Liver (tissue), 3 donors: ENCODE measurements at regions not wholly inside any gene's neighbourhood (a gene's known extent, or its start where the extent isn't known, plus 50 kb on each side); places are given as distances from the start of the nearest gene placed in this dataset.

ENCODE experiments used
- CTCF ChIP-seq: fragments of 150-350 bp; IDR thresholded peaks from 2 replicates; pipeline ENCODE4 v1.5.1; 2017; ENCODE audit warnings: improper control_type of control experiment, low read depth, low read length; ENCODE audit not compliant: missing input control
- RXRA ChIP-seq, 2 donors: IDR thresholded peaks; 2 replicates each; pipeline ENCODE4 v1.6.1; 2017 to 2018; ENCODE audit warnings: antibody characterized with exemption in 2 of 2, mild to moderate bottlenecking in 1 of 2
- TAF1 ChIP-seq: conservative IDR thresholded peaks from 2 replicates; pipeline ENCODE4 v1.6.1; 2016; ENCODE audit warnings: antibody characterized with exemption, mild to moderate bottlenecking
- donor health status: healthy.
- donor health status: healthy.

GRCh38 chrX:13404364-13404763 lies 84.5 kb upstream of the ATXN3L start:
- TF ChIP-seq RXRA (IDR thresholded peaks at IDR 0.05) = no peak
- TF ChIP-seq CTCF = no peak
- TF ChIP-seq TAF1 = no peak
